Stimulated activated naive CD4-positive, alpha-beta T cell (primary cell): ENCODE measurements at regions not wholly inside any gene's neighbourhood (a gene's known extent, or its start where the extent isn't known, plus 50 kb on each side); places are given as distances from the start of the nearest gene placed in this dataset.
"Not testable (repeated sequence)": the region's sequence is repeated elsewhere in the genome, so short reads cannot be mapped to it uniquely, and the experiment has no call there.

Experiments
- DNase-seq, 6 experiments: peaks; one replicate each; lab custom pipeline; 2025; lab: John Stamatoyannopoulos, UW

GRCh38 chr9:85332487-85332886 is 409.3 kb downstream of the AGTPBP1 start:
- no peak for DNase-seq

DNA sequence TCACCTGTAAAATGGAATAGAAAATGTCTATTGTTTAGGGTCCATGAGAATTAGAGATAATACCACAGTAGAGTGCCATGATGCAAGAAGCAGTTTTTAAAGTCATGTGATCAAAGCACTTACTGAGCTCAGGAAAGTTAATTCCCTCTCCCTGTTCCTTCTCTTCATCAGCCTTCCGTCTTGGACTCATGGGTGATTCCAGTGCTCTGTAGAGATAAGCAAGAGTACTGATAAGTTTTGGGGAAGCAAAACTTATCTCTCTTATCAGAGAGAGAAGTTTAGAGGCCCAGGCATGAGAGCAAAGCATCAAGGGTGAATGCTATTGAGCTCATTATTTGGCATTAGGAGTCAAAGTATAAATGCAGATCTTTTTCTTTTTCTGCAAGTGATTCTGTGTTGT is 410.1 kb downstream of the AGTPBP1 start:
- no peak for DNase-seq

GRCh38 chr9:85322592-85322991 is 419.2 kb downstream of the AGTPBP1 start:
- no peak for DNase-seq

GRCh38 chr9:85321561-85321960 is 420.2 kb downstream of the AGTPBP1 start:
- DNase-seq, result no peak

- no peak for DNase-seq
These were observed 421.7 kb downstream of the AGTPBP1 start for GRCh38 chr9:85319936-85320656.

GRCh38 chr9:85315535-85315934 is 426.2 kb downstream of the AGTPBP1 start:
- not testable (repeated sequence) for DNase-seq

GRCh38 chr9:85310573-85310972 is 431.2 kb downstream of the AGTPBP1 start:
- DNase-seq, result no peak

DNA sequence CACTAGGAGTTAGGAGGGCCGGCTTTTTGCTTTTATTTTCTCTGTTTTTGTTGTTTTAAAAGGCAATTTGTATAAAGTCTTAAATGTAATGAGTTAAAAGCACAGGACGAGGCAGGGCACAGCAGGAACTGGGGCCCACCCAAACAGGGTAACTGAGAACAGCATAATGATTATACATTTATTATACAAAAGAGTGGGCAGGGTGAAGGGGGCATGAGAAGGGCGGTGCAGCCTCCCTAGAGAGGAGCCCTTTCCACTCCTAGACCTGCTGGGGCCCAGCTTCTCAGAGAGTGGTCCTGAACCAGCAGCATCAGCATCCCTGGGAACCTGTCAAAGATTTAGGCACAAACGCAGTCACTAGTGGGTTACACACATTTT is 438.0 kb downstream of the AGTPBP1 start:
- no peak for DNase-seq

GRCh38 chr9:85302938-85303756 is 438.6 kb downstream of the AGTPBP1 start:
- no peak for DNase-seq

GRCh38 chr9:85298499-85298898 is 443.3 kb downstream of the AGTPBP1 start:
- no peak for DNase-seq

- not testable (repeated sequence) for DNase-seq
These were observed 446.5 kb downstream of the AGTPBP1 start for GRCh38 chr9:85295244-85295643.

DNA sequence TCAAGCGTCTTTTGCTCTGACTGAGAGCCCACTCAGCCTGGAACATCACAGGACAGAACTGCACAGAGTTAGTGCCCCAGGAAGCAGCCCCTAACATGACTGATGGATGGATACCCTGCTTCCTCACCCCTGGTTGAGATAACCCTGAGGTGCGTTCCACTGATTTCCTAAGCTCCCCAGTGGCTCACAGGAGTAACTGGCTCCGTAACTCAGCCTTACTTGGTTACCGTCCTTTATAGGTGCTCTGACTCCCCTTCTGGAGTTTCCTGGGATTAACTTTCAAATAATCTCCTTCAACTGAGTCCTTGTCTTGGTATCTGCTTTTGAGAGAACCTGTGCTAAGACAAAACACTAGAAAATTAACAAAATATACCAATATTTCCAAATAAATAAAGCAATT is 449.5 kb downstream of the AGTPBP1 start:
- DNase-seq, result no peak

GRCh38 chr9:85291266-85291665 is 450.5 kb downstream of the AGTPBP1 start:
- no peak for DNase-seq

DNA sequence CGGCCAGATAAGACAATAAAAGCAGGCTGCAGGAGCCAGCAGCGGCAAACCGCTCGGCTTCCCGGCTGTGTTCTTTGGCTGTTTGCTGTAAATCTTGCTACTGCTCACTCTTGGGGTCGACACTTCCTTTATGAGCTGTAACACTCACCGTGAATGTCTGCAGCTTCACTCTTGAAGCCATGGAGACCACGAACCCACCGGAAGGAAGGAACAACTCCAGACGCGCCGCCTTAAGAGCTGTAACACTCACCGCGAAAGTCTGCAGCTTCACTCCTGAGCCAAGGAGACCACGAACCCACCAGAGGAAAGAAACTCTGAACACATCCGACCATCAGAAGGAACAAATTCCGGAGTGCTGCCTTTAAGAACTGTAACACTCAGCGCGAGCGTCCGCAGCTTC is 451.7 kb downstream of the AGTPBP1 start:
- DNase-seq, result peak in 3 of 6 experiments; percentile 12 to 19 (median 13)

DNA sequence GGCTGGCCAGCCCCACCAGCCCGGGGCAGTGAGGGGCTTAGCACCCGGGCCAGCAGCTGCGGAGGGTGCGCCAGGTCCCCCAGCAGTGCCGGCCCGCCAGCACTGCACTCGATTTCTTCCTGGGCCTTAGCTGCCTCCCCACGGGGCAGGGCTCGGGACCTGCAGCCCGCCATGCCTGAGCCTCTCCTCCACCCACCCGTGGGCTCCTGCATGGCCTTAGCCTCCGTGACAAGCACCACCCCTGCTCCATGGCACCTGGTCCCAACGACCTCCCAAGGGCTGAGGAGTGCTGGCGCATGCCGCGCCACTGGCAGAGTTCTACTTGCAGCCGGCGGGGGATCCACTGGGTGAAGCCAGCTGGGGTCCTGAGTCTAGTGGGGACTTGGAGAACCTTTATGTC is 452.6 kb downstream of the AGTPBP1 start:
- no peak for DNase-seq

DNA sequence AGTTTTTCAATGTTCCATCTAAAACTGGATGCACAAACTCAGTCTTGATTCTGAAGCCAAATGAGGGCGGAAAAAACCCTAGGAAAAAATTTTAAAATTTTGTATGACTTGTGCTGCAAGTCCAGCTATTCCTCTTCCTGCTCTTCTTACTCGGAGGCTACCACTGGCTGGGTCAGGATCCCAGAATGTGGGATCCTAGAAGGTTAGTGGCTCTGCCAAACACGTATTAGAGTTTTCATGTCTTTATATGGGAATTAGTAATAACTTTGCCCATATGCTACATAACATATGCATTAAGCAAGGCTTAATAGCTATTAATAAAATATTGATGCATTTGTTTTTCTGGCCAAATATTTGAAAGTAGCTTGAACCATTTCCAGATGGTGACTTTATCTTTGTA is 458.3 kb downstream of the AGTPBP1 start:
- no peak for DNase-seq

- DNase-seq, result no peak
These were observed 463.0 kb downstream of the AGTPBP1 start for GRCh38 chr9:85278769-85279168.

GRCh38 chr9:85276741-85277140 is 465.0 kb downstream of the AGTPBP1 start:
- no peak for DNase-seq

- no peak for DNase-seq
These were observed 471.9 kb downstream of the AGTPBP1 start for GRCh38 chr9:85269811-85270210.

- DNase-seq, result no peak
These were observed 473.6 kb downstream of the AGTPBP1 start for GRCh38 chr9:85268131-85268530.

DNA sequence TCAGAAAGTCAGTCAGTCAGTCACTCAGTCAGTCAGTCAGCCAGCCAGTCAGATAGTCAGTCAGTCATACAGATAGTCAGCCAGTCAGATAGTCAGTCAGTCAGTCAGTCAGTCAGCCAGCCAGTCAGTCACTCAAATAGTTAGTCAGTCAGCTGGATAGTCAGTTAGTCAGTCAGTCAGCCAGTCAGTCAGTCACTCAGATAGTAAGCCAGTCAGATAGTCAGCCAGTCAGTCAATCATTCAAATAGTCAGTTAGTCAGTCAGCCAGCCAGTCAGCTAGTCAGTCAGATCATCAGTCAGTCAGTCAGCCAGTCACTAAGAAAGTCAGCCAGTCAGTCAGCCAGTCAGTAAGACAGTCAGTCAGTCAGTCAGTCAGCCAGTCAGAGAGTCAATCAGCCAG is 477.1 kb downstream of the AGTPBP1 start:
- no peak for DNase-seq

- DNase-seq, result no peak
These were observed 478.5 kb downstream of the AGTPBP1 start for GRCh38 chr9:85263288-85263687.

GRCh38 chr9:85262333-85262732 is 479.4 kb downstream of the AGTPBP1 start:
- DNase-seq, result no peak
